ENCODE measurements at regions not wholly inside any gene's neighbourhood (a gene's known extent, or its start where the extent isn't known, plus 50 kb on each side); places are given as distances from the start of the nearest gene placed in this dataset.

DNA sequence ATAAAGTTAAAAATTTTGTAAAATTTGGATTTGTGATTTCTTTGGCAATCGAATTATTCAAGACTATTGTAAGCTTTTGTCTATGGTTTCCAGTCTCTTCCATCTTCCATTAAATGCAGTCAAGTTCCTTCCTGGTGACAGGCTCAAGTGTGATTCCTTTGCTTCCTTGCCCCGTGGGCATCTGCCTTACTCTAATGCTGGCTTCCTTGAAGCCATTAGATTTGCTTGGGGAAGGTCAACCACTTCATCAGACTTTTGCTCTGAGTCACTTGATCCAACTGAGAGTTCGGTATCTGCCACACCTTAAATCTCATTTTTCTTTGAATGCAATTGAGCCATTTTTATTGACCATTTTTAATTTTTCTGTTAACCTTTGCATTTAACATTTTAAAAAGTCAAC is 648.8 kb downstream of the SPOCK3 start:
- intact Hi-C loops (cut with micrococcal nuclease), result no loop called here
- Histone ChIP-seq H3K36me3 (no peaks in the 10 kb centered on the region), H3K9me3 (replicated peaks) (peaks cover 10% of the 10 kb centered on the region), H3K27me3 (ENCODE audit: low read depth) (no peaks in the 10 kb centered on the region), H3K4me1 (no peaks in the 10 kb centered on the region), H3K4me3 (no peak overlapping the region), H3K27ac (replicated peaks) (no peak overlapping the region)
- TF ChIP-seq, protein P1, sequence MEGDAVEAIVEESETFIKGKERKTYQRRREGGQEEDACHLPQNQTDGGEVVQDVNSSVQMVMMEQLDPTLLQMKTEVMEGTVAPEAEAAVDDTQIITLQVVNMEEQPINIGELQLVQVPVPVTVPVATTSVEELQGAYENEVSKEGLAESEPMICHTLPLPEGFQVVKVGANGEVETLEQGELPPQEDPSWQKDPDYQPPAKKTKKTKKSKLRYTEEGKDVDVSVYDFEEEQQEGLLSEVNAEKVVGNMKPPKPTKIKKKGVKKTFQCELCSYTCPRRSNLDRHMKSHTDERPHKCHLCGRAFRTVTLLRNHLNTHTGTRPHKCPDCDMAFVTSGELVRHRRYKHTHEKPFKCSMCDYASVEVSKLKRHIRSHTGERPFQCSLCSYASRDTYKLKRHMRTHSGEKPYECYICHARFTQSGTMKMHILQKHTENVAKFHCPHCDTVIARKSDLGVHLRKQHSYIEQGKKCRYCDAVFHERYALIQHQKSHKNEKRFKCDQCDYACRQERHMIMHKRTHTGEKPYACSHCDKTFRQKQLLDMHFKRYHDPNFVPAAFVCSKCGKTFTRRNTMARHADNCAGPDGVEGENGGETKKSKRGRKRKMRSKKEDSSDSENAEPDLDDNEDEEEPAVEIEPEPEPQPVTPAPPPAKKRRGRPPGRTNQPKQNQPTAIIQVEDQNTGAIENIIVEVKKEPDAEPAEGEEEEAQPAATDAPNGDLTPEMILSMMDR (IDR thresholded peaks at IDR 0.05; ENCODE audit: borderline replicate concordance), result no peak
- no peak for DNase-seq

DNA sequence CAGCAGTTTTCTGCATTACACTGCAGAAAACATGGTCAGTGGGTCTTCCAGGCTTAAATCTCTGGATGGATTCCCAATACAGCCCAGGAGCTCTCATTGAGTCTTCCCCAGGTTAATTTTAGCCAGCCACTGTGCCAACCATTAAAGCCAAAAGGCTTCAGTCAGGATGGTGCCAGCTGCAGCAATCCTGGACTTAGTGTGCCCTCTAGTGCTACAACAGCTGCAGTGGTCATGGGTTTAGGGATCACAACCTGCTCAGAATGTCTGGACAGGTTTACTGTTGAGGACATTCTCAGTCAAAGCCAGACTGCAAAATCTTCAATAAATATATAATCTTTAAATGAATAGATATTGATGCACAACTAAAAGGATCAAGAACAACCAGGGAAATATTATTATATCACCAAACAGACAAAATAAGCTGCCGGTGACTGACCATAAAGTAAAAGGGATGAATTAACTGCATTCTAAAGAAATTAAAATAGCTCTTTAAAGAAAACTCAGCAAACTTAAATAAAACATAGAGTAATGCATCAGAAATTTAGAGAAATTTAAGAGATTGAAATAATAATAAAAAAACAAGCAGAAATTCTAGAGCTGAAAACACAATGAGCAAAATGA is 639.9 kb downstream of the SPOCK3 start:
- TF ChIP-seq, protein P1 (IDR thresholded peaks at IDR 0.05; ENCODE audit: borderline replicate concordance), result no peak
- no peak overlapping the region for H3K27ac ChIP-seq (replicated peaks)
- no peaks in the 10 kb centered on the region for H3K27me3 ChIP-seq (ENCODE audit: low read depth)
- no peak for DNase-seq
- intact Hi-C loops (cut with micrococcal nuclease), result no loop called here
- peaks cover 27% of the 10 kb centered on the region for H3K9me3 ChIP-seq (replicated peaks)
- H3K4me3 ChIP-seq, result no peak overlapping the region
- H3K4me1 ChIP-seq, result no peaks in the 10 kb centered on the region
- H3K36me3 ChIP-seq, result no peaks in the 10 kb centered on the region

DNA sequence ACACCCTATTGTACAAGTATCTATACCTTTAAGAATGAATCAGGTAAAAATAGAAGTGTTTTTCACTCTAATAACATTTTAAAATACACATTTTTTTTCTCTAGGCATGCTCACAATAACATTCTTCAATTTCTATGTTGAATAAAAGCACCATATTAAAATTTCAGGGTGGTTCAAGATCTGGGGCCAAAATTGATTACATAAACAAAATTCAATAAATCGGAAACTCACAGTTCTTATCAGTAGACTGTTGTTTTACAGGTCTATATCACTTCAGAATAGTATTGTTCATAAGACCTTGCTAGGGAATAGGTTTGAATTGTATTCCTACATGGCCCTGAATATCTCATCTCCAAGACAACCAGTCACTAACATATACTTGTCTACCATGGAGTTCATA is 634.0 kb downstream of the SPOCK3 start:
- Histone ChIP-seq H3K4me1 (no peaks in the 10 kb centered on the region), H3K27me3 (ENCODE audit: low read depth) (no peaks in the 10 kb centered on the region), H3K36me3 (no peaks in the 10 kb centered on the region), H3K9me3 (replicated peaks) (peaks cover 31% of the 10 kb centered on the region), H3K27ac (replicated peaks) (no peak overlapping the region), H3K4me3 (no peak overlapping the region)
- TF ChIP-seq, protein P1 (IDR thresholded peaks at IDR 0.05; ENCODE audit: borderline replicate concordance), result no peak
- intact Hi-C loops (cut with micrococcal nuclease), result no loop called here
- DNase-seq, result no peak

DNA sequence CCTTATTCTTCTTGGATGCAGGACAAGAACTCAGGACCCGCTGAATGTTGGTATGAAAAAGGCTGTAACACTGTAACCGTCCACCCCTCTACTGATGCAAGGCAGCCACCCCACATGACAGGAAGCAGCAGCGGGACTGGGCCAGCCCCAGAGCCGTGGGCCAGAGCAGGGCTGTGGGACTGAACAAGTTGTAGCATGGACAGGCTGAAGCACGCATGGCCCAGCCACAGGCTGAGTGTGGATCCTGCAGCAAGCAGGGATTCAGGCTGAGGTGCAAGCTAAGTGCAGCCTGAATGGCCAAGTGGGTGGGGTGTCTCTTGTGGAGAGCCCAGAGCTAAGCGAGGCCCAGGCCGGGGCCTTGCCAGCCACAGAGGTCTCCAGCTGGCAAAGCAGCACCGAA is 632.2 kb downstream of the SPOCK3 start:
- TF ChIP-seq, protein P1 (IDR thresholded peaks at IDR 0.05; ENCODE audit: borderline replicate concordance), result no peak
- no peak for DNase-seq
- H3K4me1 ChIP-seq, result no peaks in the 10 kb centered on the region
- peaks cover 16% of the 10 kb centered on the region for H3K9me3 ChIP-seq (replicated peaks)
- no peaks in the 10 kb centered on the region for H3K36me3 ChIP-seq
- H3K27ac ChIP-seq (replicated peaks), result no peak overlapping the region
- H3K27me3 ChIP-seq (ENCODE audit: low read depth), result no peaks in the 10 kb centered on the region
- intact Hi-C loops (cut with micrococcal nuclease), result no loop called here
- H3K4me3 ChIP-seq, result no peak overlapping the region

DNA sequence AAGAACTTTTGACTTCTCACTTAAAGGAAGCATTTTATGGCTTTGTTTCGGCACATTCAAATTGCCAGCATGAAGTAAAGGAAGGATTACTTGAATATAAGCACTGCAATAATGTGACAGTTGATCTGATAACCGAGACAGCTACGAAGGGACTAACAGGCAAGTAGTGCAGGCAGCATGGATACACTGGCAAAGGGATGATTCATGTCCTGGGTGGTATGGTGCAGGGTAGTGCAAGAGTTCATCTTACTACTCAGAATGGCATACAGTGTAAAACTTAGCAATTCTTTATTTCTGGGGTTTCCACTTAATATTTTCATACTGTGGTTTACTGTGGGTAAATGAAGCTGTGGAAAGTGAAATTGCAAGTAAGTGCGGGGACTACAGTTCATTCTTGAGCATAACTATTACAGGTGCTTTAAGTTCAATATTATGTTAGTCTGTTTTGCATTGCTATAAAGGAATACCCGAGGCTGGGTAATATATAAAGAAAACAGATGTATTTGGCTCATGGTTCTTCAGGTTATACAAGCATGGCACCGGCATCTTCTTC is 611.8 kb downstream of the SPOCK3 start:
- no peak for DNase-seq
- intact Hi-C loops (cut with micrococcal nuclease), result no loop called here
- H3K27ac ChIP-seq (replicated peaks), result no peak overlapping the region
- H3K36me3 ChIP-seq, result no peaks in the 10 kb centered on the region
- H3K27me3 ChIP-seq (ENCODE audit: low read depth), result no peaks in the 10 kb centered on the region
- TF ChIP-seq, protein P1 (IDR thresholded peaks at IDR 0.05; ENCODE audit: borderline replicate concordance), result no peak
- no peak overlapping the region for H3K4me3 ChIP-seq
- no peaks in the 10 kb centered on the region for H3K4me1 ChIP-seq
- peaks cover 2% of the 10 kb centered on the region for H3K9me3 ChIP-seq (replicated peaks)
